ENCODE measurements at regions not wholly inside any gene's neighbourhood (a gene's known extent, or its start where the extent isn't known, plus 50 kb on each side); places are given as distances from the start of the nearest gene placed in this dataset.

DNA sequence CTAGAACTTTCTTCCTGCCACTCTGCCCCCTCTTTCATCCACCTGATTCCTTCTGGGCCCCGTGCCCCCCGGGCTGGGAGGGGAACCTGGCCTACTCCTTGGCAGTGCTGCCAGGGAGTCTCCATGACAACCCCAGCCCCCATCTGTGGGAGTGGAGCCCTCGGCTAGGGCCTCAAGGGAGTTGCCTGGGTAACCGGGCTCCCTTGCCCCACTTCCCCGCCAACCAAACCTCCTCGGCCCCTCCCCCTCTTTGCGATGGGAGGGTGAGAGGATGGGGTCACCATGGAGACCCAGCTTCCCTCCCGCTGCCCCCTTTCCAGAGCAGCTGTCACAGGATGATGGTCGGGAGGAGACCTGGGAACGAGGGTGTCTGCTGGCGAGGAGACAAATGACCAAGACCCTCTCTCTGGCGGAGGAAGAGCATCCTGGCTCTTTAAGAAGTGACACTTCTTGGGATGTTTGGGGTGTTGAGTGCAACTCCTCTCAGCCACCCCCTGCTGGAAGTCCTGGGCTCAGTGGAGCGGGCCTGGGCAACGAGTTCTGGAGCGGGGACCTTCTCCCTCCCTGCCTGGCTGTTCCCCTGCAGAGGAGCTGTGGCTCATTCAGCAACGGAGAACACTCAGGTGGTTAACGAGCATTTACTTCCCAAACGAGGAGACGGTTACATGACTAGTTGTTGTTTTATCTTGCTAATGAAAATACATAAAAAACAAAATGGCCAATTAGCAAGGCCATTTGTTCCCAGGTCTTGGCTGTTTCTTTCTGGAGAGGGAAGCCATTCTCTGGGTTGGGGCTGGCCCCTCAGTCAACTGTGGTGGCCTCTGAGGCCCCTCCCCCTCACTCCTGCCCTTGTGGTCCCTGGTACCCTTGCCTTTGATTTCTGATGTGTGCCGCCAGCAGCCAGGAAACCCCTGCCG is 82.8 kb downstream of the UBIAD1 start:
- peaks cover 13 to 24% of the 10 kb centered on the region in 2 donors for H3K27me3 Mint-ChIP-seq
- H3K4me3 ChIP-seq (ENCODE audit: control insufficient read depth in 1 of 2, extremely low read depth in 1 of 2, low read length in 1 of 2): no peak overlapping the region
- CTCF ChIA-PET: no interaction called here

DNA sequence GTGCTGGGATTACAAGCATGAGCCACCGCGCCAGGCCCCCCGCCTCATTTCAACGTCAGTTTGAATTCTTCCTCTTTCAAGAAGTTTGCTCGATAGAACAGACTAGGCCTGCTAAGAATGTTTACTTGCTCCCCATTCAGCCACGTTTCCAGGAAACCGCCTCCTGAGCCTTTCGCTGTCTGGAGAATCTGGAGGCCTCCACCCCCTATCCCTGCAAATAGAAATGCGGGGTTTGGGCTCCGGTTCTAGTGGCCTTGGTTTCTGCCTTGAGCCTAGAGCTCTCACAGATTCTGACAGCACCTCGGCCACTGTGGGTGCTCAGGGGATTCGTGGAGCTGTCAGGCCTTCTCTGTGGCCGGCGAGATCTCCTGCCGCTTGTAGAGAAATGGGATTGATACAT is 84.3 kb downstream of the UBIAD1 start:
- Mint-ChIP-seq H3K27me3 (peaks cover 9 to 22% of the 10 kb centered on the region in 2 donors), H3K27ac (no peak overlapping the region), H3K4me1 (peaks cover 13 to 43% (median 15%) of the 10 kb centered on the region in 3 donors), H3K36me3 (no peaks in the 10 kb centered on the region), H3K4me3 (peak overlapping the region in 1 of 3 donors; percentile 19), H3K9me3 (peaks cover 0 to 3% (median 0%) of the 10 kb centered on the region in 3 donors)
- 88% methylated on average over 9 of the region's 15 CpGs for WGBS (ENCODE audit: insufficient coverage)
- H3K4me3 ChIP-seq (ENCODE audit: control insufficient read depth in 1 of 2, extremely low read depth in 1 of 2, low read length in 1 of 2): no peak overlapping the region
- no peaks in the 10 kb centered on the region for H3K9me3 ChIP-seq
- ChIA-PET POLR2A (no interaction called here), CTCF (interaction anchor here in 1 of 2 donors (0.8 kb wide), 1 partner anchor 1944 kb away, joined by 3 read pairs; no protein-coding TSS in a partner anchor)
- no peak overlapping the region for H3K27ac ChIP-seq (ENCODE audit: low read length)
- ATAC-seq (replicated peaks in 1 of 4) (no peak), DNase-seq (no peak)
- peaks cover 10 to 17% of the 10 kb centered on the region in 2 experiments for H3K4me1 ChIP-seq (ENCODE audit: control insufficient read depth in 1 of 2, extremely low read depth in 1 of 2, insufficient read depth in 2 of 2, low read length in 2 of 2)
- no peaks in the 10 kb centered on the region for H3K36me3 ChIP-seq (ENCODE audit: control insufficient read depth in 2 of 2, extremely low read depth in 1 of 2, insufficient read depth in 1 of 2, low read length in 1 of 2)
- peaks cover 0 to 33% of the 10 kb centered on the region in 2 experiments for H3K27me3 ChIP-seq (replicated peaks in 1 of 2; ENCODE audit: control insufficient read depth in 2 of 2, extremely low read depth in 1 of 2, insufficient read depth in 2 of 2, low read length in 1 of 2)

More for the DNA sequence above, 82.8 kb downstream of the UBIAD1 start:
- H3K9me3 ChIP-seq: no peaks in the 10 kb centered on the region
- DNase-seq: no peak
- H3K4me1 Mint-ChIP-seq: peaks cover 13 to 43% (median 22%) of the 10 kb centered on the region in 3 donors
- WGBS (ENCODE audit: insufficient coverage): 44% methylated on average over 5 of the region's 21 CpGs
- no peak for ATAC-seq (replicated peaks in 1 of 4)
- H3K27me3 ChIP-seq (replicated peaks in 1 of 2; ENCODE audit: control insufficient read depth in 2 of 2, extremely low read depth in 1 of 2, insufficient read depth in 2 of 2, low read length in 1 of 2): peaks cover 0 to 44% of the 10 kb centered on the region in 2 experiments
- no peaks in the 10 kb centered on the region for H3K36me3 Mint-ChIP-seq
- H3K9me3 Mint-ChIP-seq: peaks cover 0 to 3% (median 0%) of the 10 kb centered on the region in 3 donors
- peaks cover 10 to 17% of the 10 kb centered on the region in 2 experiments for H3K4me1 ChIP-seq (ENCODE audit: control insufficient read depth in 1 of 2, extremely low read depth in 1 of 2, insufficient read depth in 2 of 2, low read length in 2 of 2)
- H3K27ac ChIP-seq (ENCODE audit: low read length): no peak overlapping the region
- POLR2A ChIA-PET: no interaction called here
- no peak overlapping the region for H3K27ac Mint-ChIP-seq
- H3K36me3 ChIP-seq (ENCODE audit: control insufficient read depth in 2 of 2, extremely low read depth in 1 of 2, insufficient read depth in 1 of 2, low read length in 1 of 2): no peaks in the 10 kb centered on the region
- no peak overlapping the region for H3K4me3 Mint-ChIP-seq

DNA sequence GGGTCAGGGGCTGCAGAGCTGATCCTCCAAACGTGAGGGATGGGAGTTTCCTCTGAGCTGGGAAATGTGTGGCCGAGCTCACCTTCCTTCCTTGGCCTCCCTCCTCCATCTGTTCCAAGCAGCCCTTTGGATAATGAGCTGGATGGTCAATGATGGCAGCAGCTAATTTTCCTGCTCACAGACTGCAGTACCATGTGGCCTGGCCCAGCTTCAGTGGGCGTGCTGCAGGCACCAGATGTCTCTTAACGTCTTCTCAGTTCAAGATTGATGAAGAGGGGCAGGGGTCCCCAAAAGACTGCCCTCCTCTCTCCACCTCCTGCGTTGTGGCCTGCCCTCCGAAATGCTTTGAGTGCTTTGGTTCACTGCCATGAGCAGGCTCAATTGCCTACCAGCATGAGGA is 86.0 kb downstream of the UBIAD1 start:
- Histone ChIP-seq H3K27ac (ENCODE audit: low read length) (no peak overlapping the region), H3K36me3 (ENCODE audit: control insufficient read depth in 2 of 2, extremely low read depth in 1 of 2, insufficient read depth in 1 of 2, low read length in 1 of 2) (no peaks in the 10 kb centered on the region), H3K27me3 (replicated peaks in 1 of 2; ENCODE audit: control insufficient read depth in 2 of 2, extremely low read depth in 1 of 2, insufficient read depth in 2 of 2, low read length in 1 of 2) (peaks cover 0 to 40% of the 10 kb centered on the region in 2 experiments), H3K4me3 (ENCODE audit: control insufficient read depth in 1 of 2, extremely low read depth in 1 of 2, low read length in 1 of 2) (no peak overlapping the region), H3K9me3 (no peaks in the 10 kb centered on the region), H3K4me1 (ENCODE audit: control insufficient read depth in 1 of 2, extremely low read depth in 1 of 2, insufficient read depth in 2 of 2, low read length in 2 of 2) (peaks cover 5 to 7% of the 10 kb centered on the region in 2 experiments)
- Mint-ChIP-seq H3K9me3 (peaks cover 0 to 3% (median 0%) of the 10 kb centered on the region in 3 donors), H3K4me1 (peaks cover 5 to 30% (median 6%) of the 10 kb centered on the region in 3 donors), H3K4me3 (no peak overlapping the region), H3K27me3 (peaks cover 9 to 24% of the 10 kb centered on the region in 2 donors), H3K27ac (no peak overlapping the region), H3K36me3 (no peaks in the 10 kb centered on the region)
- ChIA-PET POLR2A (no interaction called here), CTCF (no interaction called here)
- 72% methylated on average over 2 of the region's 6 CpGs for WGBS (ENCODE audit: insufficient coverage)
- no peak for ATAC-seq (replicated peaks in 1 of 4)
- no peak for DNase-seq

DNA sequence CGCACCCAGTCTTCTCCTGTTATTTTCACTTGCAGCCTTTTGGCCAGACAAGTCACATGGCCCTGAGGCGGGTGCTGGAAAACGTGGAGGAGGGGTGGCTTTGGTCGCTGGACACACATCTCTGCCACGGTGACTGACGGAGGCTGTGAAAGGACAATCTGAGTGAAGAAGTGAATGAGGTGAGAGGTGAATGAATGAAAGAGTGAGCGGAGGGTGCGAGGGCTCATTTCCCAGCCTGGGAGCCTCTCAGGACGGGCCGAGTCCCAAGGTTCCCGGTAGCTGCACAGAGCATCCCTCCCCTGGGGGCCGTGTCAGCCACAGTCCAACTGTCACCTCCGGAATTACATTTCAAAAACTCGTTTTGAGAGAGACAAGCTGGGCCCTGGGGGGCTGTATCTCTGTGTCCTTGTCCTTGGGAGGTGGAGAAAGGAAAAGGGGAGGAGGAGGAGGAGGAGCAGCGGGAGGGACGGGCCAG is 89.6 kb downstream of the UBIAD1 start:
- CTCF ChIA-PET: no interaction called here
- WGBS (ENCODE audit: insufficient coverage): 87% methylated on average over 14 of the region's 16 CpGs
- Histone ChIP-seq H3K4me1 (ENCODE audit: control insufficient read depth in 1 of 2, extremely low read depth in 1 of 2, insufficient read depth in 2 of 2, low read length in 2 of 2) (no peaks in the 10 kb centered on the region), H3K36me3 (ENCODE audit: control insufficient read depth in 2 of 2, extremely low read depth in 1 of 2, insufficient read depth in 1 of 2, low read length in 1 of 2) (no peaks in the 10 kb centered on the region), H3K27ac (ENCODE audit: low read length) (no peak overlapping the region), H3K4me3 (ENCODE audit: control insufficient read depth in 1 of 2, extremely low read depth in 1 of 2, low read length in 1 of 2) (no peak overlapping the region), H3K27me3 (replicated peaks in 1 of 2; ENCODE audit: control insufficient read depth in 2 of 2, extremely low read depth in 1 of 2, insufficient read depth in 2 of 2, low read length in 1 of 2) (peaks cover 0 to 26% of the 10 kb centered on the region in 2 experiments), H3K9me3 (no peaks in the 10 kb centered on the region)
- Mint-ChIP-seq H3K27ac (no peak overlapping the region), H3K9me3 (no peaks in the 10 kb centered on the region), H3K27me3 (peaks cover 9 to 14% of the 10 kb centered on the region in 2 donors), H3K4me1 (peaks cover 1 to 6% (median 2%) of the 10 kb centered on the region in 3 donors), H3K36me3 (no peaks in the 10 kb centered on the region), H3K4me3 (no peak overlapping the region)
- DNase-seq (no peak), ATAC-seq (replicated peaks in 1 of 4) (no peak)
- POLR2A ChIA-PET: interaction anchor here in 1 of 2 donors (0.7 kb wide), 1 partner anchor 67 kb away, joined by 5 read pairs; no protein-coding TSS in a partner anchor

DNA sequence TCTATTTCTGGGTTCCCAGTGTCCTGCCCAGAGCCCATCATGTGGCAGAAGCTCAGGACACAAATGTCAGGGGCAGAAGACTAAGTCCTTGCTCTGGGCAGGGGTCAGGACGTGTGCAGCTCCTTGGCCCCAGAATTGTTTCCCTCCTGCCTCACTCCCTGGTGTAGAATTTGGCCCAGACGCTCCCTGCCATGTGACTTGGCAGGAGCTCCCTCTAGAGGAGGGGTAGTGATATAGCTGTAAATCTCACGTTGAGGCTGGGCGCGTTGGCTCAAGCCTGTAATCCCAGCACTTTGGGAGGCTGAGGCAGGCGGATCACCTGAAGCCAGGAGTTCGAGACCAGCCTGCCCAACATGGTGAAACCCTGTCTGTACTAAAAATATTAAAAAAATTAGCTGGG is 91.2 kb downstream of the UBIAD1 start:
- DNase-seq: peak in 1 of 35 experiments; percentile 22
- Mint-ChIP-seq H3K27me3 (peaks cover 0 to 4% of the 10 kb centered on the region in 2 donors), H3K4me1 (peaks cover 0 to 2% (median 1%) of the 10 kb centered on the region in 3 donors), H3K36me3 (no peaks in the 10 kb centered on the region), H3K4me3 (no peak overlapping the region), H3K9me3 (no peaks in the 10 kb centered on the region), H3K27ac (no peak overlapping the region)
- Histone ChIP-seq H3K36me3 (ENCODE audit: control insufficient read depth in 2 of 2, extremely low read depth in 1 of 2, insufficient read depth in 1 of 2, low read length in 1 of 2) (no peaks in the 10 kb centered on the region), H3K4me3 (ENCODE audit: control insufficient read depth in 1 of 2, extremely low read depth in 1 of 2, low read length in 1 of 2) (no peak overlapping the region), H3K9me3 (no peaks in the 10 kb centered on the region), H3K27ac (ENCODE audit: low read length) (no peak overlapping the region), H3K27me3 (replicated peaks in 1 of 2; ENCODE audit: control insufficient read depth in 2 of 2, extremely low read depth in 1 of 2, insufficient read depth in 2 of 2, low read length in 1 of 2) (peaks cover 0 to 16% of the 10 kb centered on the region in 2 experiments), H3K4me1 (ENCODE audit: control insufficient read depth in 1 of 2, extremely low read depth in 1 of 2, insufficient read depth in 2 of 2, low read length in 2 of 2) (no peaks in the 10 kb centered on the region)
- WGBS (ENCODE audit: insufficient coverage): 60% methylated on average over 4 of the region's 7 CpGs
- CTCF ChIA-PET: interaction anchor here in 1 of 2 donors (1.0 to 1.1 kb wide), 2 partner anchors 8 to 123 kb away, joined by 3 to 6 read pairs; no protein-coding TSS in a partner anchor
- POLR2A ChIA-PET: interaction anchor here in 1 of 2 donors (0.7 kb wide), 1 partner anchor 110 kb away, joined by 4 read pairs; no protein-coding TSS in a partner anchor
- ATAC-seq (replicated peaks in 1 of 4): no peak

DNA sequence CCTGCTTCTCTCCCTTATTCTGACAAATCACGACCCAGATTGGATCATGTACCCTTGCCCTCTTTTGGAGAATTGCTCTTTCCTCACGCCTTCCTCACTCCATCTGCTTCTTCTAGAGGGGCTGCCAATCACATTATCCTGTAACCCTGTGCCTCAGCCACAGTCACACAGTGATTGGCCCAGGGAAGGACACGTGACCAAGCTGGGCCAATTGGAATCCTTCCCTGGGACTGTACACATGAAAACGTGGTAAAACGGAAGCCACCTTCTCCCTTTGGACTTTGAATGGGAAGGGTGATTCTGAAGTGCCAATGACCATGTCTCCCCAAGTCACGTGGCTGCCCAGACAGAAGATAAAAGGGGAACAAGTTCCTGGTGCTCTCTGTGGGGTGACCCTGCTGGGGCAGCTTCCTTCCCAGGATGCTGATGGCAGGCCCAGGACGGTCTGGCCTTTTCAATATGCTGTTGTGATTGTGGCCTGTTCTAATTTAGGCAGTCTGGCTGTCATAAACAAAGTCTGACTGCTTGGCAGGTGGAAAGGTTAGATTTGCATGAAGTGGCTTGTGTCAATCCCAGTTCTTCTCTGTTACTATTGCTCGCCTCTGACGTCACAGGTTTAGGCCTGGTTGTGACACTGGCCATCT is 92.9 kb downstream of the UBIAD1 start:
- H3K4me1 ChIP-seq (ENCODE audit: control insufficient read depth in 1 of 2, extremely low read depth in 1 of 2, insufficient read depth in 2 of 2, low read length in 2 of 2): no peaks in the 10 kb centered on the region
- CTCF ChIA-PET: no interaction called here
- POLR2A ChIA-PET: no interaction called here

More for the DNA sequence above, 92.9 kb downstream of the UBIAD1 start:
- no peak for ATAC-seq (replicated peaks in 1 of 4)
- no peaks in the 10 kb centered on the region for H3K36me3 Mint-ChIP-seq
- no peak for DNase-seq
- H3K4me3 Mint-ChIP-seq: no peak overlapping the region
- no peak overlapping the region for H3K4me3 ChIP-seq (ENCODE audit: control insufficient read depth in 1 of 2, extremely low read depth in 1 of 2, low read length in 1 of 2)
- H3K27me3 Mint-ChIP-seq: peaks cover 6 to 9% of the 10 kb centered on the region in 2 donors
- 76% methylated on average over 7 of the region's 9 CpGs for WGBS (ENCODE audit: insufficient coverage)
- peaks cover 0 to 16% of the 10 kb centered on the region in 2 experiments for H3K27me3 ChIP-seq (replicated peaks in 1 of 2; ENCODE audit: control insufficient read depth in 2 of 2, extremely low read depth in 1 of 2, insufficient read depth in 2 of 2, low read length in 1 of 2)
- no peaks in the 10 kb centered on the region for H3K9me3 ChIP-seq
- H3K4me1 Mint-ChIP-seq: no peaks in the 10 kb centered on the region
- H3K9me3 Mint-ChIP-seq: no peaks in the 10 kb centered on the region
- no peak overlapping the region for H3K27ac ChIP-seq (ENCODE audit: low read length)
- H3K36me3 ChIP-seq (ENCODE audit: control insufficient read depth in 2 of 2, extremely low read depth in 1 of 2, insufficient read depth in 1 of 2, low read length in 1 of 2): no peaks in the 10 kb centered on the region
- H3K27ac Mint-ChIP-seq: no peak overlapping the region
